B cell (primary cell): ENCODE measurements at regions not wholly inside any gene's neighbourhood (a gene's known extent, or its start where the extent isn't known, plus 50 kb on each side); places are given as distances from the start of the nearest gene placed in this dataset.
"Not testable (repeated sequence)": the region's sequence is repeated elsewhere in the genome, so short reads cannot be mapped to it uniquely, and the experiment has no call there.

Source experiments
- ATAC-seq: fragments of 200-7000 bp; cut with Tn5 transposase; one replicate; pipeline ENCODE4 v1.10.0; 2021; ENCODE audit warnings: low read depth, mild to moderate bottlenecking, moderate number of reproducible peaks, moderate library complexity
- CTCF ChIA-PET: fragments of 350-600 bp; sonication (Branson Sonifier 250); formaldehyde crosslinking; loops from one replicate; lab custom pipeline; 2021; ENCODE audit warnings: antibody characterized with exemption, inconsistent platforms; lab: Charles Lee
- POLR2A ChIA-PET: fragments of 350-600 bp; sonication (Branson Sonifier 250); formaldehyde crosslinking; loops from one replicate; lab custom pipeline; 2021; ENCODE audit warnings: antibody characterized with exemption; lab: Charles Lee
- DNase-seq: peaks from one replicate; pipeline ENCODE4 v3.0.0; 2013
- H2AFZ ChIP-seq: 2 replicates; pipeline ENCODE4 v1.6.1; 2012; ENCODE audit warnings: mild to moderate bottlenecking, low read depth, low read length; ENCODE audit not compliant: insufficient read depth, poor library complexity, severe bottlenecking
- H3K27ac ChIP-seq, 2 donors: 1 replicate in 1 of 2; 2 replicates in 1 of 2; pipeline ENCODE4 v1.5.1; 2012 to 2013; ENCODE audit warnings: low read length in 2 of 2, mild to moderate bottlenecking in 2 of 2, moderate library complexity in 1 of 2
- H3K27me3 ChIP-seq, 4 experiments: fragments of 200-600 bp in 1 of 4; sonication (generic) in 1 of 4; replicated peaks in 1 of 4; 1 replicate in 2 of 4; 2 replicates in 2 of 4; pipeline versions ENCODE4 v1.6.1 to v1.7.0; 2013 to 2016; ENCODE audit warnings: low read length in 3 of 4, mild to moderate bottlenecking in 2 of 4, mixed read lengths in 1 of 4, moderate library complexity in 1 of 4; ENCODE audit not compliant: insufficient read depth in 4 of 4, control insufficient read depth in 3 of 4; ENCODE audit errors: control extremely low read depth in 1 of 4
- H3K36me3 ChIP-seq, 2 experiments: replicated peaks in 1 of 2; 1 replicate in 1 of 2; 2 replicates in 1 of 2; pipeline versions ENCODE4 v1.6.1 to v1.7.1; 2013; ENCODE audit warnings: low read length in 1 of 2; ENCODE audit not compliant: insufficient read depth in 2 of 2, control insufficient read depth in 1 of 2; ENCODE audit errors: control extremely low read depth in 1 of 2, extremely low read depth in 1 of 2
- H3K4me1 ChIP-seq, 2 donors: fragments of 200-600 bp in 1 of 2; sonication (generic) in 1 of 2; 1 replicate in 1 of 2; 2 replicates in 1 of 2; pipeline versions ENCODE4 v1.5.1 to v1.6.1; 2013 to 2017; ENCODE audit warnings: low read length in 2 of 2; ENCODE audit not compliant: control insufficient read depth in 2 of 2, insufficient read depth in 2 of 2
- H3K4me2 ChIP-seq: replicated peaks from 2 replicates; pipeline ENCODE3; 2012; ENCODE audit warnings: mild to moderate bottlenecking, low read depth, low read length; ENCODE audit not compliant: poor library complexity, severe bottlenecking
- H3K4me3 ChIP-seq, 5 experiments: fragments of 200-600 bp in 1 of 5; sonication (generic) in 1 of 5; 1 replicate in 3 of 5; 2 replicates in 2 of 5; pipeline versions ENCODE4 v1.5.1 to v1.7.0; 2011 to 2016; ENCODE audit warnings: low read length in 4 of 5, mild to moderate bottlenecking in 4 of 5, low read depth in 2 of 5, control low read depth in 1 of 5, moderate library complexity in 1 of 5; ENCODE audit not compliant: insufficient read depth in 1 of 5; ENCODE audit errors: control extremely low read depth in 1 of 5, extremely low read depth in 1 of 5
- H3K79me2 ChIP-seq: fragments of 200-600 bp; sonication (generic); one replicate; pipeline ENCODE4 v1.6.0; 2016; ENCODE audit warnings: low read length; ENCODE audit not compliant: control insufficient read depth, insufficient read depth
- H3K9ac ChIP-seq: fragments of 200-600 bp; sonication (generic); 2 replicates; pipeline ENCODE4 v1.6.1; 2017; ENCODE audit warnings: mild to moderate bottlenecking, low read length, moderate library complexity
- H3K9me3 ChIP-seq, 3 donors: one replicate each; pipeline versions ENCODE4 v1.6.1 to v1.7.1; 2013; ENCODE audit warnings: low read length in 2 of 3; ENCODE audit not compliant: control insufficient read depth in 2 of 3, insufficient read depth in 1 of 3; ENCODE audit errors: control extremely low read depth in 1 of 3
- H4K20me1 ChIP-seq: 2 replicates; pipeline ENCODE4 v1.6.0; 2012; ENCODE audit warnings: mild to moderate bottlenecking, low read length; ENCODE audit not compliant: insufficient read depth, control insufficient read depth, poor library complexity, severe bottlenecking
- H3K27ac Mint-ChIP-seq: one replicate; pipeline ENCODE4 v1.8.0; 2021; ENCODE audit warnings: mixed read lengths
- H3K27me3 Mint-ChIP-seq: one replicate; pipeline ENCODE4 v1.8.0; 2021; ENCODE audit warnings: mixed read lengths
- H3K4me1 Mint-ChIP-seq: one replicate; pipeline ENCODE4 v1.8.0; 2021; ENCODE audit warnings: mixed read lengths
- H3K4me3 Mint-ChIP-seq: one replicate; pipeline ENCODE4 v1.8.0; 2021; ENCODE audit warnings: mixed read lengths
- H3K9me3 Mint-ChIP-seq: one replicate; pipeline ENCODE4 v1.8.0; 2022; ENCODE audit warnings: mixed read lengths; ENCODE audit not compliant: insufficient read depth
- EZH2 ChIP-seq: IDR thresholded peaks from 2 replicates; pipeline ENCODE4 v1.6.1; 2012; ENCODE audit warnings: borderline replicate concordance, low read depth, mild to moderate bottlenecking, moderate library complexity, low read length; ENCODE audit not compliant: insufficient read depth, poor library complexity, severe bottlenecking
- whole genome bisulfite sequencing: methylation state at CpG from one replicate; pipeline ENCODE4 v1.1.5; 2013; ENCODE audit warnings: missing lambda C conversion rate; ENCODE audit not compliant: insufficient coverage; 5-methylcytosine and 5-hydroxymethylcytosine counted together
- intact Hi-C: fragments of 100-400 bp; cut with micrococcal nuclease; formaldehyde crosslinking; loops from one replicate; pipeline ENCODE4 v1.10.0; 2022
- TF ChIP-seq, protein P1 (sequence below): fragments of 200-600 bp; IDR thresholded peaks from one replicate; pipeline ENCODE4 v1.8.0; 2022; ENCODE audit warnings: antibody characterized with exemption, mild to moderate bottlenecking

DNA sequence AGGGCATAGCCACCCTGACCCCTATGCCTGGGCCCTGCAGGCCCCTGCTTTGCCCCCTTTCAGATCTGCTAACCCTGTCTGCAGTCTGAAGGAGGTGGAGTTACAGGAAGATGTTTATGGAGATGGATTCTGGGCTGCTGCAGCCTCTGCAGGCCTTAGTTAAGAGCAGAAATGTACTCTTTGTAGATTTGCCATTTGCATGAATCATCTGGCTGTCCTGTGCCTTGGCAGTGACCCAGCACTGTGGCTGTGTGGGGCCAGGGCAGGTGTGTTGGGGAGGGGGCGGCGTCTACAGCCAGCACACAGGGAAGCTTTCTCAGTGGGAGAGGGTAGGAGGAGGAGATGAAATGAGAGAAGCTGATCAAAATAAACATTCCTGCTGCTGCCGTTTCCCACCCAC is 867.3 kb downstream of the PLA2G4A start:
- Histone ChIP-seq H3K4me3 (no peak overlapping the region), H3K4me1 (no peaks in the 10 kb centered on the region), H3K27ac (no peak overlapping the region), H3K36me3 (no peaks in the 10 kb centered on the region), H3K9ac (no peak overlapping the region), H4K20me1 (no peaks in the 10 kb centered on the region), H3K4me2 (no peak overlapping the region), H3K27me3 (no peaks in the 10 kb centered on the region), H3K9me3 (peaks cover 0 to 5% (median 0%) of the 10 kb centered on the region in 3 donors), H2AFZ (no peak overlapping the region), H3K79me2 (no peaks in the 10 kb centered on the region)
- DNase-seq (no peak), ATAC-seq (no peak)
- H3K9me3 Mint-ChIP-seq, result no peaks in the 10 kb centered on the region
- WGBS, result 87% methylated on average over 3 of the region's 3 CpGs
- intact Hi-C loops, result no loop called here
- ChIA-PET CTCF (no interaction called here), POLR2A (no interaction called here)
- H3K4me1 Mint-ChIP-seq, result no peaks in the 10 kb centered on the region
- H3K27me3 Mint-ChIP-seq, result no peaks in the 10 kb centered on the region
- no peak overlapping the region for H3K27ac Mint-ChIP-seq
- H3K4me3 Mint-ChIP-seq, result no peak overlapping the region
- no peak for TF ChIP-seq EZH2
- TF ChIP-seq, protein P1, sequence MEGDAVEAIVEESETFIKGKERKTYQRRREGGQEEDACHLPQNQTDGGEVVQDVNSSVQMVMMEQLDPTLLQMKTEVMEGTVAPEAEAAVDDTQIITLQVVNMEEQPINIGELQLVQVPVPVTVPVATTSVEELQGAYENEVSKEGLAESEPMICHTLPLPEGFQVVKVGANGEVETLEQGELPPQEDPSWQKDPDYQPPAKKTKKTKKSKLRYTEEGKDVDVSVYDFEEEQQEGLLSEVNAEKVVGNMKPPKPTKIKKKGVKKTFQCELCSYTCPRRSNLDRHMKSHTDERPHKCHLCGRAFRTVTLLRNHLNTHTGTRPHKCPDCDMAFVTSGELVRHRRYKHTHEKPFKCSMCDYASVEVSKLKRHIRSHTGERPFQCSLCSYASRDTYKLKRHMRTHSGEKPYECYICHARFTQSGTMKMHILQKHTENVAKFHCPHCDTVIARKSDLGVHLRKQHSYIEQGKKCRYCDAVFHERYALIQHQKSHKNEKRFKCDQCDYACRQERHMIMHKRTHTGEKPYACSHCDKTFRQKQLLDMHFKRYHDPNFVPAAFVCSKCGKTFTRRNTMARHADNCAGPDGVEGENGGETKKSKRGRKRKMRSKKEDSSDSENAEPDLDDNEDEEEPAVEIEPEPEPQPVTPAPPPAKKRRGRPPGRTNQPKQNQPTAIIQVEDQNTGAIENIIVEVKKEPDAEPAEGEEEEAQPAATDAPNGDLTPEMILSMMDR, result no peak

- DNase-seq, H3K9me3 Mint-ChIP-seq, H3K27me3 Mint-ChIP-seq, H3K79me2 ChIP-seq, H3K4me3 ChIP-seq, intact Hi-C loops, H3K4me2 ChIP-seq, H3K9me3 ChIP-seq, CTCF ChIA-PET, H3K27me3 ChIP-seq, POLR2A ChIA-PET, H3K4me1 Mint-ChIP-seq, H2AFZ ChIP-seq, H3K27ac Mint-ChIP-seq, H3K36me3 ChIP-seq, H3K9ac ChIP-seq, H3K4me3 Mint-ChIP-seq, H3K4me1 ChIP-seq, H3K27ac ChIP-seq, H4K20me1 ChIP-seq, ATAC-seq: not testable (repeated sequence)
- 96% methylated on average over 19 of the region's 46 CpGs for whole genome bisulfite sequencing
Observed at GRCh38 chr1:187703138-187704130, 874.7 kb downstream of the PLA2G4A start.
